ENCODE measurements at regions not wholly inside any gene's neighbourhood (a gene's known extent, or its start where the extent isn't known, plus 50 kb on each side); places are given as distances from the start of the nearest gene placed in this dataset.
"Not testable (repeated sequence)": the region's sequence is repeated elsewhere in the genome, so short reads cannot be mapped to it uniquely, and the experiment has no call there.

- not testable (repeated sequence) for DNase-seq (ENCODE audit: low spot score)
Measured at GRCh38 chr2:16970948-16971347, 305.3 kb upstream of the CYRIA start.

GRCh38 chr2:16962505-16962904 lies 296.9 kb upstream of the CYRIA start:
- DNase-seq (ENCODE audit: low spot score) = no peak

- no peak for DNase-seq (ENCODE audit: low spot score)
Measured at GRCh38 chr2:16960579-16960978, 294.9 kb upstream of the CYRIA start.

- no peak for DNase-seq (ENCODE audit: low spot score)
Measured at GRCh38 chr2:16958266-16958665, 292.6 kb upstream of the CYRIA start.

GRCh38 chr2:16952805-16953204 lies 287.2 kb upstream of the CYRIA start:
- DNase-seq (ENCODE audit: low spot score) = no peak

GRCh38 chr2:16952368-16952767 lies 286.7 kb upstream of the CYRIA start:
- DNase-seq (ENCODE audit: low spot score) = no peak

GRCh38 chr2:16950436-16950835 lies 284.8 kb upstream of the CYRIA start:
- no peak for DNase-seq (ENCODE audit: low spot score)

GRCh38 chr2:16948710-16949109 lies 283.1 kb upstream of the CYRIA start:
- DNase-seq (ENCODE audit: low spot score) = no peak

- no peak for DNase-seq (ENCODE audit: low spot score)
Measured at GRCh38 chr2:16948053-16948452, 282.4 kb upstream of the CYRIA start.

- no peak for DNase-seq (ENCODE audit: low spot score)
Measured at GRCh38 chr2:16943279-16943958, 277.8 kb upstream of the CYRIA start.

- DNase-seq (ENCODE audit: low spot score) = no peak
Measured at GRCh38 chr2:16940214-16940613, 274.6 kb upstream of the CYRIA start.

GRCh38 chr2:16939771-16940170 lies 274.1 kb upstream of the CYRIA start:
- DNase-seq (ENCODE audit: low spot score) = no peak

- no peak for DNase-seq (ENCODE audit: low spot score)
Measured at GRCh38 chr2:16933355-16933754, 267.7 kb upstream of the CYRIA start.

- no peak for DNase-seq (ENCODE audit: low spot score)
Measured at GRCh38 chr2:16932826-16933225, 267.2 kb upstream of the CYRIA start.

- DNase-seq (ENCODE audit: low spot score) = no peak
Measured at GRCh38 chr2:16931441-16931840, 265.8 kb upstream of the CYRIA start.

- no peak for DNase-seq (ENCODE audit: low spot score)
Measured at GRCh38 chr2:16927398-16927797, 261.8 kb upstream of the CYRIA start.

- DNase-seq (ENCODE audit: low spot score) = no peak
Measured at GRCh38 chr2:16925145-16925544, 259.5 kb upstream of the CYRIA start.

GRCh38 chr2:16915341-16915755 lies 249.7 kb upstream of the CYRIA start:
- DNase-seq (ENCODE audit: low spot score) = not testable (repeated sequence)

GRCh38 chr2:16911746-16912145 lies 246.1 kb upstream of the CYRIA start:
- no peak for DNase-seq (ENCODE audit: low spot score)

- peak; percentile 65 for DNase-seq (ENCODE audit: low spot score)
Measured at GRCh38 chr2:16908656-16909055, 243.0 kb upstream of the CYRIA start.

- DNase-seq (ENCODE audit: low spot score) = no peak
Measured at GRCh38 chr2:16907645-16908282, 242.1 kb upstream of the CYRIA start.

- DNase-seq (ENCODE audit: low spot score) = not testable (repeated sequence)
Measured at GRCh38 chr2:16905325-16905724, 239.7 kb upstream of the CYRIA start.

- no peak for DNase-seq (ENCODE audit: low spot score)
Measured at GRCh38 chr2:16900405-16901025, 234.9 kb upstream of the CYRIA start.

Measured in kidney capillary endothelial cell (primary cell).